AG10803 (cell line): ENCODE measurements at regions not wholly inside any gene's neighbourhood (a gene's known extent, or its start where the extent isn't known, plus 50 kb on each side); places are given as distances from the start of the nearest gene placed in this dataset.

Source experiments
- DNase-seq: peaks from one replicate; pipeline ENCODE4 v3.0.0; 2010; ENCODE audit warnings: low read depth
- H3K4me3 ChIP-seq: 2 replicates; pipeline ENCODE4 v1.5.1; 2011; ENCODE audit warnings: mild to moderate bottlenecking, low read length, control low read depth
- CTCF ChIP-seq: conservative IDR thresholded peaks from 2 replicates; pipeline ENCODE4 v1.5.1; 2011; ENCODE audit warnings: mild to moderate bottlenecking, low read length, control low read depth, inconsistent platforms

GRCh38 chr7:68537774-68538071 lies 1060.6 kb upstream of the AUTS2 start:
- H3K4me3 ChIP-seq = no peak overlapping the region
- no peak for DNase-seq
- TF ChIP-seq CTCF = no peak

GRCh38 chr7:68542831-68543230 lies 1055.4 kb upstream of the AUTS2 start:
- no peak for DNase-seq
- TF ChIP-seq CTCF = no peak
- H3K4me3 ChIP-seq = no peak overlapping the region

- no peak for DNase-seq
- TF ChIP-seq CTCF = no peak
- H3K4me3 ChIP-seq = no peak overlapping the region
These were observed 1053.4 kb upstream of the AUTS2 start for GRCh38 chr7:68544851-68545250.

- H3K4me3 ChIP-seq = no peak overlapping the region
- DNase-seq = peak; percentile 58
- no peak for TF ChIP-seq CTCF
These were observed 1051.1 kb upstream of the AUTS2 start for GRCh38 chr7:68547181-68547580.

GRCh38 chr7:68547799-68548198 lies 1050.5 kb upstream of the AUTS2 start:
- no peak overlapping the region for H3K4me3 ChIP-seq
- no peak for TF ChIP-seq CTCF
- DNase-seq = no peak

- no peak overlapping the region for H3K4me3 ChIP-seq
- no peak for DNase-seq
- TF ChIP-seq CTCF = no peak
These were observed 1048.2 kb upstream of the AUTS2 start for GRCh38 chr7:68550027-68550426.

- TF ChIP-seq CTCF = no peak
- no peak overlapping the region for H3K4me3 ChIP-seq
- DNase-seq = no peak
These were observed 1047.6 kb upstream of the AUTS2 start for GRCh38 chr7:68550635-68551034.
